ENCODE measurements at regions not wholly inside any gene's neighbourhood (a gene's known extent, or its start where the extent isn't known, plus 50 kb on each side); places are given as distances from the start of the nearest gene placed in this dataset.

- no peak overlapping the region for H3K4me3 ChIP-seq
- no peaks in the 10 kb centered on the region for H3K4me1 ChIP-seq (ENCODE audit: low read depth)
- no peaks in the 10 kb centered on the region for H3K36me3 ChIP-seq
- H3K9me3 ChIP-seq (ENCODE audit: low read depth), result no peaks in the 10 kb centered on the region
- no peak overlapping the region for H3K27ac ChIP-seq
- H3K27me3 ChIP-seq, result no peaks in the 10 kb centered on the region
- no peak for DNase-seq (ENCODE audit: low read depth in 1 of 2, low spot score in 1 of 2)
- TF ChIP-seq, protein P1, sequence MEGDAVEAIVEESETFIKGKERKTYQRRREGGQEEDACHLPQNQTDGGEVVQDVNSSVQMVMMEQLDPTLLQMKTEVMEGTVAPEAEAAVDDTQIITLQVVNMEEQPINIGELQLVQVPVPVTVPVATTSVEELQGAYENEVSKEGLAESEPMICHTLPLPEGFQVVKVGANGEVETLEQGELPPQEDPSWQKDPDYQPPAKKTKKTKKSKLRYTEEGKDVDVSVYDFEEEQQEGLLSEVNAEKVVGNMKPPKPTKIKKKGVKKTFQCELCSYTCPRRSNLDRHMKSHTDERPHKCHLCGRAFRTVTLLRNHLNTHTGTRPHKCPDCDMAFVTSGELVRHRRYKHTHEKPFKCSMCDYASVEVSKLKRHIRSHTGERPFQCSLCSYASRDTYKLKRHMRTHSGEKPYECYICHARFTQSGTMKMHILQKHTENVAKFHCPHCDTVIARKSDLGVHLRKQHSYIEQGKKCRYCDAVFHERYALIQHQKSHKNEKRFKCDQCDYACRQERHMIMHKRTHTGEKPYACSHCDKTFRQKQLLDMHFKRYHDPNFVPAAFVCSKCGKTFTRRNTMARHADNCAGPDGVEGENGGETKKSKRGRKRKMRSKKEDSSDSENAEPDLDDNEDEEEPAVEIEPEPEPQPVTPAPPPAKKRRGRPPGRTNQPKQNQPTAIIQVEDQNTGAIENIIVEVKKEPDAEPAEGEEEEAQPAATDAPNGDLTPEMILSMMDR (IDR thresholded peaks at IDR 0.05; ENCODE audit: low read depth, low read length), result no peak
Observed at GRCh38 chr18:6488956-6489355, 74.2 kb upstream of the L3MBTL4 start.

DNA sequence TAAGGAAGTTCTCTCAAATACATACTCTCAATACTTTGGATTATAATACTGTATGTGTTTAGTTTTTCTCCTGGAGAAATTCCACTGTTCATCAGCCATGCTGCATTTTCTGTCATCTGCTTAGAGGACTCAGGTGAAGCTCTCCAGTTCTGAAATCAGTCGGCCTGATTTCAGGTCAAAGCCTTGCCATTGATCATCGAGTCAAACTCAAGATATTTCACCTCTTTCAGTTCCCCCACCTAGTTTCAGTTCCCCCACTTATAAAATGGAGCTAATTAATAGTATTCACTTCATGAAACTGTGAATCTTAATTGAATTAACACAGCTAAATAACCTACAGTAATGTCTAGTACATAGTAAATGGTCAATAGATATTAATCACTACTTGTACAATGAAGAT is 75.3 kb upstream of the L3MBTL4 start:
- Histone ChIP-seq H3K9me3 (ENCODE audit: low read depth) (no peaks in the 10 kb centered on the region), H3K27ac (no peak overlapping the region), H3K36me3 (no peaks in the 10 kb centered on the region), H3K4me1 (ENCODE audit: low read depth) (no peaks in the 10 kb centered on the region), H3K27me3 (no peaks in the 10 kb centered on the region), H3K4me3 (no peak overlapping the region)
- DNase-seq (ENCODE audit: low read depth in 1 of 2, low spot score in 1 of 2), result no peak
- TF ChIP-seq, protein P1 (IDR thresholded peaks at IDR 0.05; ENCODE audit: low read depth, low read length), result no peak

- no peaks in the 10 kb centered on the region for H3K27me3 ChIP-seq
- H3K4me1 ChIP-seq (ENCODE audit: low read depth), result no peaks in the 10 kb centered on the region
- no peak overlapping the region for H3K4me3 ChIP-seq
- TF ChIP-seq, protein P1 (IDR thresholded peaks at IDR 0.05; ENCODE audit: low read depth, low read length), result no peak
- DNase-seq (ENCODE audit: low read depth in 1 of 2, low spot score in 1 of 2), result no peak
- no peaks in the 10 kb centered on the region for H3K36me3 ChIP-seq
- H3K9me3 ChIP-seq (ENCODE audit: low read depth), result no peaks in the 10 kb centered on the region
- H3K27ac ChIP-seq, result no peak overlapping the region
Observed at GRCh38 chr18:6493194-6493593, 78.5 kb upstream of the L3MBTL4 start.

DNA sequence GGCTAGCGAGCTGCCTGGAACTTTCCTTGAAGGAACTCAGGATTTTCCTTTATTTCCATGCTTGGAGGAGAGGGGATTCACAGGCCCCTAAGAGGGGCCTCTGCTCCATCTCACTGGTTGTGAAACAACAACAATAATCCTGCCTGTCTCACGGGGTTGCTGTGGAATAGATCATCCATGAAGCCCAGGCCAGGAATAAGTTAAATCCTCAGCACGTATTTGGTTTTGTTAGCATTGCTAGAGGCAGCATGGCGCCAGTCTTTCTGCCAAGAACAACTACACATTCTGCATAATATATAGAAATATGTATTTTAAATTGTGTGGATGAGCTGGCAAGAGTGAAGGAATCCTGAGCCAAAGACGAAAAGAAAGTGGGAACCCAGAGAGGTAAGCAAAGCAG is 80.8 kb upstream of the L3MBTL4 start:
- H3K27ac ChIP-seq, result no peak overlapping the region
- no peak overlapping the region for H3K4me3 ChIP-seq
- no peaks in the 10 kb centered on the region for H3K9me3 ChIP-seq (ENCODE audit: low read depth)
- DNase-seq (ENCODE audit: low read depth in 1 of 2, low spot score in 1 of 2), result no peak
- H3K4me1 ChIP-seq (ENCODE audit: low read depth), result no peaks in the 10 kb centered on the region
- H3K36me3 ChIP-seq, result no peaks in the 10 kb centered on the region
- TF ChIP-seq, protein P1 (IDR thresholded peaks at IDR 0.05; ENCODE audit: low read depth, low read length), result no peak
- no peaks in the 10 kb centered on the region for H3K27me3 ChIP-seq

DNA sequence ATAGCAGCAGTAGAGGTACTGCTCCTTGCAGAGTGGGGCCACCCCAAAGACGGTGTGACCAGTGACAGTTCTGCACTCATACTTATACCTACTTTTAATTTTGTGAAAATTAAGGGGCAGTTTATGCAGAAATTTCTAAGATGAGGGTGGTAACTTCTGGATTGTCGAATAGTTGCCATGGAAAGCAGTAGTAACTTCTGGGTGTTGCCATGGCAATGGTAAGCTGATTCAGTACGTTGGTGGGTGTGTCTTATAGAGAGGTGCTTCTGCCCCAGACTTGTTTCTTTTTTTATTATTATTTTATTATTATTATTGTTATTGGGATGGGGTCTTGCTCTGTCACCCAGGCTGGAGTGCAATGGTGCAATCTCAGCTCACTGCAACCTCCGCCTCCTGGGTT is 82.8 kb upstream of the L3MBTL4 start:
- TF ChIP-seq, protein P1 (IDR thresholded peaks at IDR 0.05; ENCODE audit: low read depth, low read length), result no peak

DNA sequence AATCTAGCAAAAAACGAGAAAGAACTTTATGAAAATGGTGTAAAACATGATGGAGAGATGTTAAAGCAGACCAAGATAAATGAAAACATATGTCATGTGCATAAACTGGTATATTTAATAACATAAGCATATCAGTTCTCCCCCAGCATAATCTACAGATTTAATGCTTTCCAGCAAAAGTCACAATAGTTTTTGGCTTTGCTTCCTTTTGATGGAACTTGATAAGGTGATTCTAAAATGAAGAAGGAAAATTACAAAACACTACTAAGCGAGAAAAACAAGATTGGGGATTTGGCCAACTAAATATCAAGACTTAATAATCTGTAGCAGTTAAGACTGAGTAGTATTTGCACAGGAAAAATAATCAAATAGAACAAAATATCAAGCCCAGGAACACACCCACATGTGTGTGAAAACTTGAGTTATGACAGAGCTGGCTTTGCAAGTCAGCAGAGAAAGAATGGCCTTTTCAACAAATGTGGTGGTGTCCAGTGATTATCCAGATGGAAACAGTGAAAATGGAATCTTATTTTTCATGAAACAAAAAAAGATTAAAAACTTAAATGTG is 83.7 kb upstream of the L3MBTL4 start:
- Histone ChIP-seq H3K4me3 (no peak overlapping the region), H3K27ac (no peak overlapping the region), H3K27me3 (no peaks in the 10 kb centered on the region), H3K9me3 (ENCODE audit: low read depth) (no peaks in the 10 kb centered on the region), H3K4me1 (ENCODE audit: low read depth) (no peaks in the 10 kb centered on the region), H3K36me3 (no peaks in the 10 kb centered on the region)
- TF ChIP-seq, protein P1 (IDR thresholded peaks at IDR 0.05; ENCODE audit: low read depth, low read length), result no peak
- DNase-seq (ENCODE audit: low read depth in 1 of 2, low spot score in 1 of 2), result no peak

More for the DNA sequence above, 82.8 kb upstream of the L3MBTL4 start:
- Histone ChIP-seq H3K27ac (no peak overlapping the region), H3K27me3 (no peaks in the 10 kb centered on the region), H3K4me3 (no peak overlapping the region), H3K36me3 (no peaks in the 10 kb centered on the region), H3K9me3 (ENCODE audit: low read depth) (no peaks in the 10 kb centered on the region), H3K4me1 (ENCODE audit: low read depth) (no peaks in the 10 kb centered on the region)
- no peak for DNase-seq (ENCODE audit: low read depth in 1 of 2, low spot score in 1 of 2)
